HepG2 (cell line): ENCODE measurements at regions not wholly inside any gene's neighbourhood (a gene's known extent, or its start where the extent isn't known, plus 50 kb on each side); places are given as distances from the start of the nearest gene placed in this dataset.

ENCODE experiments used
- ATAC-seq: fragments of 200-7000 bp; cut with Tn5 transposase; 3 replicates; pipeline ENCODE4 v1.9.1; 2020; ENCODE audit warnings: mild to moderate bottlenecking, moderate library complexity
- BruUV-seq: library from RNA; stranded (reverse); fragments of 400-500 nt; replicated peaks from 2 replicates; lab custom pipeline; 2021; lab: Mats Ljungman, UMichigan
- CTCF ChIA-PET: fragments of 300-600 bp; formaldehyde crosslinking; extraction: SDS; loops from one replicate; lab custom pipeline; 2021; ENCODE audit warnings: low total read pairs, inconsistent platforms, low intra/inter-chr PET ratio; lab: Yijun Ruan, JAX
- POLR2A ChIA-PET: fragments of 350-600 bp; sonication (Branson Sonifier 250); formaldehyde crosslinking; loops from one replicate; lab custom pipeline; 2020; ENCODE audit warnings: antibody characterized with exemption, inconsistent platforms; lab: Yijun Ruan, JAX
- DNase-seq: peaks from one replicate; pipeline ENCODE4 v3.0.0-alpha.2; 2015; ENCODE audit warnings: low spot score
- FAIRE-seq: peaks from 3 replicates; lab custom pipeline; 2011; peaks lifted over from hg19 to GRCh38; lab: Jason Lieb, UNC
- H2AFZ ChIP-seq: one replicate; pipeline ENCODE4 v1.6.1; 2011; ENCODE audit warnings: low read length, inconsistent platforms
- H3K27ac ChIP-seq: fragments of 300-600 bp; 3 replicates; pipeline ENCODE4 v1.8.0; 2011; ENCODE audit warnings: mixed run types, mild to moderate bottlenecking, mixed read lengths, low read length, inconsistent platforms; ENCODE audit not compliant: insufficient read depth; ENCODE audit errors: extremely low read length
- H3K27me3 ChIP-seq, 2 experiments: fragments of 200-600 bp in 1 of 2; 2 replicates in 1 of 2; 3 replicates in 1 of 2; pipeline versions ENCODE4 v1.6.0 to v1.8.0; 2011; ENCODE audit warnings: low read length in 2 of 2, mild to moderate bottlenecking in 2 of 2, moderate library complexity in 2 of 2, inconsistent platforms in 1 of 2; ENCODE audit not compliant: insufficient read depth in 2 of 2, control insufficient read depth in 1 of 2
- H3K36me3 ChIP-seq, 2 experiments: fragments of 200-600 bp in 1 of 2; replicated peaks in 1 of 2; 2 replicates in 1 of 2; 3 replicates in 1 of 2; pipeline versions ENCODE4 v1.5.1 to v1.8.0; 2011; ENCODE audit warnings: low read length in 2 of 2, inconsistent platforms in 1 of 2; ENCODE audit not compliant: insufficient read depth in 2 of 2, control insufficient read depth in 1 of 2
- H3K4me1 ChIP-seq: 2 replicates; pipeline ENCODE4 v1.5.1; 2012; ENCODE audit warnings: low read length, inconsistent platforms; ENCODE audit not compliant: insufficient read depth
- H3K4me2 ChIP-seq: 2 replicates; pipeline ENCODE4 v1.6.0; 2011; ENCODE audit warnings: low read depth, low read length, inconsistent platforms
- H3K4me3 ChIP-seq, 3 experiments: fragments of 200-600 bp in 1 of 3; sonication (generic), shearing (Covaris generic) in 1 of 3; replicated peaks in 1 of 3; 2 replicates each; pipeline ENCODE4 v1.5.1; 2011 to 2016; ENCODE audit warnings: low read length in 3 of 3, inconsistent platforms in 2 of 3, low read depth in 2 of 3, mild to moderate bottlenecking in 2 of 3, control low read depth in 1 of 3, mixed read lengths in 1 of 3; ENCODE audit not compliant: insufficient read depth in 1 of 3
- H3K79me2 ChIP-seq: one replicate; pipeline ENCODE4 v1.6.1; 2011; ENCODE audit warnings: low read length, inconsistent platforms; ENCODE audit not compliant: insufficient read depth
- H3K9ac ChIP-seq: 2 replicates; pipeline ENCODE4 v1.6.0; 2011; ENCODE audit warnings: mild to moderate bottlenecking, low read depth, low read length, inconsistent platforms; ENCODE audit not compliant: insufficient read depth
- H3K9me3 ChIP-seq: 2 replicates; pipeline ENCODE4 v1.5.1; 2012; ENCODE audit warnings: mild to moderate bottlenecking, low read length
- H4K20me1 ChIP-seq: 2 replicates; pipeline ENCODE4 v1.6.0; 2011; ENCODE audit warnings: inconsistent platforms, mild to moderate bottlenecking, low read length, moderate library complexity; ENCODE audit not compliant: insufficient read depth
- BCL3 ChIP-seq: sonication (generic); formaldehyde crosslinking; IDR thresholded peaks from 2 replicates; pipeline ENCODE4 v1.5.1; 2020; ENCODE audit warnings: mild to moderate bottlenecking, missing genetic modification reagents, moderate library complexity
- HIC2 ChIP-seq: sonication (generic); formaldehyde crosslinking; IDR thresholded peaks from 2 replicates; pipeline ENCODE4 v1.9.0; 2022; ENCODE audit warnings: low read depth, missing genetic modification reagents
- KLF9 ChIP-seq: IDR thresholded peaks from 2 replicates; pipeline ENCODE4 v1.6.1; 2016; ENCODE audit warnings: low read depth
- MTF1 ChIP-seq: sonication (generic); formaldehyde crosslinking; IDR thresholded peaks from 2 replicates; pipeline ENCODE4 v1.5.0; 2020; ENCODE audit warnings: missing genetic modification reagents
- NFE2L2 ChIP-seq: fragments of 150-350 bp; IDR thresholded peaks from 2 replicates; pipeline ENCODE4 v1.6.1; 2014; ENCODE audit warnings: low read length
- REL ChIP-seq: sonication (generic); formaldehyde crosslinking; conservative IDR thresholded peaks from 2 replicates; pipeline ENCODE4 v1.8.0; 2022; ENCODE audit warnings: mild to moderate bottlenecking, missing genetic modification reagents, moderate library complexity
- REXO4 ChIP-seq: sonication (generic); formaldehyde crosslinking; IDR thresholded peaks from 2 replicates; pipeline ENCODE4 v1.8.0; 2022; ENCODE audit warnings: missing genetic modification reagents, mild to moderate bottlenecking, borderline replicate concordance
- USF2 ChIP-seq, 2 experiments: sonication (generic) in 1 of 2; formaldehyde crosslinking in 1 of 2; IDR thresholded peaks; 2 replicates each; pipeline versions ENCODE4 v1.5.1 to v1.6.1; 2011 to 2020; ENCODE audit warnings: borderline replicate concordance in 1 of 2, low read depth in 1 of 2, low read length in 1 of 2, mild to moderate bottlenecking in 1 of 2, missing genetic modification reagents in 1 of 2, moderate library complexity in 1 of 2
- ZBTB42 ChIP-seq: sonication (generic); formaldehyde crosslinking; IDR thresholded peaks from 2 replicates; pipeline ENCODE4 v1.5.0; 2020; ENCODE audit warnings: mild to moderate bottlenecking, missing genetic modification reagents
- ZHX2 ChIP-seq, 2 experiments: sonication (generic) in 1 of 2; formaldehyde crosslinking in 1 of 2; IDR thresholded peaks; 2 replicates each; pipeline versions ENCODE4 v1.6.1 to v1.9.0; 2014 to 2022; ENCODE audit warnings: antibody characterized with exemption in 1 of 2, borderline replicate concordance in 1 of 2, inconsistent platforms in 1 of 2, low read depth in 1 of 2, missing genetic modification reagents in 1 of 2
- ZNF274 ChIP-seq: sonication (generic); formaldehyde crosslinking; IDR thresholded peaks from 2 replicates; pipeline ENCODE4 v1.5.1; 2020; ENCODE audit warnings: mild to moderate bottlenecking, missing genetic modification reagents
- ZSCAN25 ChIP-seq: sonication (generic); formaldehyde crosslinking; IDR thresholded peaks from 2 replicates; pipeline ENCODE4 v1.8.0; 2022; ENCODE audit warnings: mild to moderate bottlenecking, missing genetic modification reagents
- WGBS: methylation state at CpG from one replicate; pipeline ENCODE4 v1.1.6; 2017; ENCODE audit warnings: low lambda C conversion rate; 5-methylcytosine and 5-hydroxymethylcytosine counted together
- in situ Hi-C: cut with HindIII; loops from 2 replicates; pipeline ENCODE4 v1.10.0; 2017; ENCODE audit warnings: low pct_unique_long_range_greater_than_20kb; ENCODE audit not compliant: extremely low pct_ligation_motif_present
- intact Hi-C: fragments of 100-400 bp; cut with micrococcal nuclease; formaldehyde crosslinking; loops from one replicate; pipeline ENCODE4 v1.10.0; 2022; ENCODE audit not compliant: unreplicated experiment

GRCh38 chr5:161157925-161158324, 305.9 kb upstream of the ATP10B start (continued):
- TF ChIP-seq ZSCAN25 (no peak), REXO4 (CRISPR knock-in tag) (no peak)

- FAIRE-seq (no peak), ATAC-seq (no peak), DNase-seq (no peak)
- CTCF ChIA-PET, result no interaction called here
- in situ Hi-C loops (no loop called here), intact Hi-C loops (no loop called here)
- H3K9me3 ChIP-seq, result 0 out of 2 replicates have a peak, but pooled peaks cover 5% of the 10 kb centered on the region
- no peak overlapping the region for H3K4me2 ChIP-seq
- no peak overlapping the region for H3K9ac ChIP-seq
- H3K79me2 ChIP-seq, result no peaks in the 10 kb centered on the region
- H3K4me1 ChIP-seq, result no peaks in the 10 kb centered on the region
- POLR2A ChIA-PET, result no interaction called here
- WGBS, result 0% methylated on average over 1 of the region's 1 CpG
- no peaks in the 10 kb centered on the region for H3K36me3 ChIP-seq
- no peaks in the 10 kb centered on the region for H4K20me1 ChIP-seq
- H2AFZ ChIP-seq, result no peak overlapping the region
- H3K4me3 ChIP-seq, result no peak overlapping the region
- no peaks in the 10 kb centered on the region for H3K27me3 ChIP-seq
- BruUV-seq, result no TSS peak
- H3K27ac ChIP-seq, result no peak overlapping the region
- TF ChIP-seq NFE2L2 (no peak), USF2 (IDR thresholded peaks at IDR 0.05; ENCODE audit: low read depth, low read length) (no peak), USF2 (CRISPR knock-in tag; IDR thresholded peaks at IDR 0.05; ENCODE audit: borderline replicate concordance) (no peak), ZHX2 (IDR thresholded peaks at IDR 0.05; ENCODE audit: low read depth) (no peak), ZHX2 (CRISPR knock-in tag; IDR thresholded peaks at IDR 0.05; ENCODE audit: borderline replicate concordance) (no peak), ZBTB42 (CRISPR knock-in tag) (no peak), BCL3 (CRISPR knock-in tag) (no peak), MTF1 (CRISPR knock-in tag) (no peak), ZNF274 (no peak), REL (CRISPR knock-in tag) (no peak), KLF9 (CRISPR knock-in tag) (no peak), HIC2 (no peak)
Observed at GRCh38 chr5:161155451-161155850, 303.4 kb upstream of the ATP10B start.
